ENCODE measurements at regions not wholly inside any gene's neighbourhood (a gene's known extent, or its start where the extent isn't known, plus 50 kb on each side); places are given as distances from the start of the nearest gene placed in this dataset.

DNA sequence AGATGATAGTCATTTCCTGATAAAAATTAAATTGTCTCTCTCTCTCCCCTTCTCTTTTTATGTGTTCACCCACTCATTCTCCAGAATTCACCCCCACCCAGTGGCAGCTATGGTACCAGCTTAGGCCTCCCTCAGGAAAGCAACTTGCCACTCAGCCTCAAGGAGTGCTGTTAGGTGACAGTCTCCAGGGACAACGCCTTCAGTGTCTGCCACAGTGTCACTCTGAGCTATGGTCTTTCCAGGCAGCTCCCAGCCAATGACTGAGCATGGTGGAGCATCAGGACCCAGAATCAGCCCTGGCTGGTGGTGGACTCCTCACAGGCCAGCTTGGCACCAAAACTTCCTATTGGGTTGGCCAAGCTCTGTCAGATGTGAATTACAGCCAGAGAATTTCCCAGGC is 140.9 kb upstream of the PIK3R1 start:
- TF ChIP-seq POLR2A (IDR thresholded peaks at IDR 0.05; ENCODE audit: low read depth, low read length) (no peak), TAF1 (IDR thresholded peaks at IDR 0.05; ENCODE audit: borderline replicate concordance, low read depth, low read length) (no peak), POLR2AphosphoS5 (IDR thresholded peaks at IDR 0.05; ENCODE audit: low read depth, low read length) (no peak)
